Activated gamma-delta T cell treated with anti-CD3 and anti-CD28 coated beads, Interleukin-2, amount 50 U/mL, for 16 hours (primary cell): ENCODE measurements at regions not wholly inside any gene's neighbourhood (a gene's known extent, or its start where the extent isn't known, plus 50 kb on each side); places are given as distances from the start of the nearest gene placed in this dataset.
"Not testable (repeated sequence)": the region's sequence is repeated elsewhere in the genome, so short reads cannot be mapped to it uniquely, and the experiment has no call there.

Experiments
- DNase-seq: peaks from one replicate; pipeline ENCODE4 v3.0.0-alpha.2; 2020; ENCODE audit warnings: low read depth

- no peak for DNase-seq
Observed at GRCh38 chr6:14478381-14479225, 361.0 kb downstream of the CD83 start.

- DNase-seq = not testable (repeated sequence)
Observed at GRCh38 chr6:14481946-14482345, 364.4 kb downstream of the CD83 start.

- no peak for DNase-seq
Observed at GRCh38 chr6:14487625-14488024, 370.1 kb downstream of the CD83 start.

GRCh38 chr6:14488180-14488579 lies 370.6 kb downstream of the CD83 start:
- DNase-seq = no peak

- DNase-seq = no peak
Observed at GRCh38 chr6:14489445-14489844, 371.9 kb downstream of the CD83 start.

GRCh38 chr6:14498748-14499147 lies 381.2 kb downstream of the CD83 start:
- no peak for DNase-seq

- DNase-seq = no peak
Observed at GRCh38 chr6:14499309-14499708, 381.7 kb downstream of the CD83 start.

- no peak for DNase-seq
Observed at GRCh38 chr6:14499841-14500240, 382.3 kb downstream of the CD83 start.

- DNase-seq = no peak
Observed at GRCh38 chr6:14500809-14501208, 383.2 kb downstream of the CD83 start.

- DNase-seq = no peak
Observed at GRCh38 chr6:14501240-14501639, 383.7 kb downstream of the CD83 start.

- no peak for DNase-seq
Observed at GRCh38 chr6:14501914-14502313, 384.3 kb downstream of the CD83 start.

GRCh38 chr6:14502551-14502950 lies 385.0 kb downstream of the CD83 start:
- DNase-seq = no peak

GRCh38 chr6:14505401-14505800 lies 387.8 kb downstream of the CD83 start:
- no peak for DNase-seq

GRCh38 chr6:14506656-14507246 lies 389.2 kb downstream of the CD83 start:
- DNase-seq = no peak

GRCh38 chr6:14509120-14509519 lies 391.5 kb downstream of the CD83 start:
- no peak for DNase-seq

- no peak for DNase-seq
Observed at GRCh38 chr6:14510038-14510437, 392.5 kb downstream of the CD83 start.

- no peak for DNase-seq
Observed at GRCh38 chr6:14511061-14511586, 393.6 kb downstream of the CD83 start.

GRCh38 chr6:14512246-14512645 lies 394.7 kb downstream of the CD83 start:
- no peak for DNase-seq

- no peak for DNase-seq
Observed at GRCh38 chr6:14513496-14514393, 396.2 kb downstream of the CD83 start.

- no peak for DNase-seq
Observed at GRCh38 chr6:14516956-14517355, 399.4 kb downstream of the CD83 start.

- no peak for DNase-seq
Observed at GRCh38 chr6:14517516-14518105, 400.0 kb downstream of the CD83 start.
